ENCODE measurements at regions not wholly inside any gene's neighbourhood (a gene's known extent, or its start where the extent isn't known, plus 50 kb on each side); places are given as distances from the start of the nearest gene placed in this dataset.

DNA sequence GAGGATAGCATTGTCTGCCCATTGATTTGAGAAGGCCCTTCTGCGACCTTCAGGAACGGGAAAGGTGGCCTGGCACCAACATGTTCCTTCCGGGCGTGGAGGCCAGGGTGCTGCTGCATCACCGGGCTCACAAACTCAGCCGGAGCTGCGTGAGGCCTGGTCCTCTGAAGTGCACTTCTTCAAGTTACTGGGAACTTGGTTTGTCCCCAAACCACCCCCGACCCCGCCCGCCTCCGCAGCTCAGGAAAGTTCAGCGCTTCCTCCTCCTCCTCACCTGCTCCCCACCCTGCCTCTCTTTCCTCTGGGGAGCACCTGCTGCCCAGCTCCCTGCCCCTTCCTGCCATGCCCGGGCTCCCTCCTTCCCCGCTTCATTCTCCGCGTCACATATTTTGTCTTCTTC lies 116.0 kb upstream of the LRPAP1 start:
- DNase-seq = no peak
- intact Hi-C loops (cut with DNase I) = no loop called here
- TF ChIP-seq POLR2A (IDR thresholded peaks at IDR 0.05) = no peak
- Histone ChIP-seq H3K9me3 (no peaks in the 10 kb centered on the region), H3K27me3 (peaks cover 0 to 88% (median 0%) of the 10 kb centered on the region in 4 donors), H3K4me1 (peaks cover 0 to 10% (median 8%) of the 10 kb centered on the region in 3 donors), H3K36me3 (no peaks in the 10 kb centered on the region), H3K27ac (no peak overlapping the region), H3K4me3 (no peak overlapping the region)
- WGBS, 2 donors = 77 to 83% methylated on average over 15 of the region's 16 CpGs

DNA sequence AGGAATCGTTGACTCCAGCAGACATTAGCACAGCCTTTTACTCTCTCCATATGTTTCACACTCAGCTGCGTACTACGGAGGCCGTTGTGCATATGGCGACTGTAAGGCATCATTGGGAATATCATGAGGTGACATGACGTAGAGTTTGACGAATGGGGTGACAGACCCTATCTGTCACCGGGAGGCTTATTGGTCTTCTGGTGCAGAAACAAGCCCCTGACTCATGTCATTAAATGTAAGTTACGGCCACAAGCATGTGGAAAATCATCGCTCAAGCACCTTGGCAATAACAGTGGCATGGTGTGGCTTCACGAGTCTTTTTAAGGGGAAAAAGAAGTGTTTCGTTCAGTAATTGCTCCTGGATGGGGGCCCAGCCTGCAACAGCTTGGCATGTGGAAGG lies 115.2 kb upstream of the LRPAP1 start:
- WGBS, 2 donors = 77 to 84% methylated on average over 12 of the region's 12 CpGs
- H3K36me3 ChIP-seq = no peaks in the 10 kb centered on the region
- H3K9me3 ChIP-seq = no peaks in the 10 kb centered on the region
- no peak overlapping the region for H3K27ac ChIP-seq
- no peak overlapping the region for H3K4me3 ChIP-seq
- H3K4me1 ChIP-seq = peaks cover 0 to 10% (median 8%) of the 10 kb centered on the region in 3 donors
- TF ChIP-seq POLR2A (IDR thresholded peaks at IDR 0.05) = no peak
- TF ChIP-seq CTCF (IDR thresholded peaks at IDR 0.05) = no peak
- intact Hi-C loops (cut with DNase I) = no loop called here
- DNase-seq = no peak
- H3K27me3 ChIP-seq = peaks cover 0 to 88% (median 0%) of the 10 kb centered on the region in 4 donors

- no peak for TF ChIP-seq POLR2A (IDR thresholded peaks at IDR 0.05)
- no peak for TF ChIP-seq CTCF (IDR thresholded peaks at IDR 0.05)
- intact Hi-C loops (cut with DNase I) = no loop called here
- Histone ChIP-seq H3K27me3 (peaks cover 0 to 80% (median 0%) of the 10 kb centered on the region in 4 donors), H3K4me3 (no peak overlapping the region), H3K36me3 (no peaks in the 10 kb centered on the region), H3K9me3 (no peaks in the 10 kb centered on the region), H3K4me1 (peaks cover 0 to 10% (median 8%) of the 10 kb centered on the region in 3 donors), H3K27ac (no peak overlapping the region)
- DNase-seq = no peak
- WGBS, 2 donors = 72 to 80% methylated on average over 3 to 6 of the region's 28 CpGs
Measured at GRCh38 chr4:3645711-3646679, 113.8 kb upstream of the LRPAP1 start.

DNA sequence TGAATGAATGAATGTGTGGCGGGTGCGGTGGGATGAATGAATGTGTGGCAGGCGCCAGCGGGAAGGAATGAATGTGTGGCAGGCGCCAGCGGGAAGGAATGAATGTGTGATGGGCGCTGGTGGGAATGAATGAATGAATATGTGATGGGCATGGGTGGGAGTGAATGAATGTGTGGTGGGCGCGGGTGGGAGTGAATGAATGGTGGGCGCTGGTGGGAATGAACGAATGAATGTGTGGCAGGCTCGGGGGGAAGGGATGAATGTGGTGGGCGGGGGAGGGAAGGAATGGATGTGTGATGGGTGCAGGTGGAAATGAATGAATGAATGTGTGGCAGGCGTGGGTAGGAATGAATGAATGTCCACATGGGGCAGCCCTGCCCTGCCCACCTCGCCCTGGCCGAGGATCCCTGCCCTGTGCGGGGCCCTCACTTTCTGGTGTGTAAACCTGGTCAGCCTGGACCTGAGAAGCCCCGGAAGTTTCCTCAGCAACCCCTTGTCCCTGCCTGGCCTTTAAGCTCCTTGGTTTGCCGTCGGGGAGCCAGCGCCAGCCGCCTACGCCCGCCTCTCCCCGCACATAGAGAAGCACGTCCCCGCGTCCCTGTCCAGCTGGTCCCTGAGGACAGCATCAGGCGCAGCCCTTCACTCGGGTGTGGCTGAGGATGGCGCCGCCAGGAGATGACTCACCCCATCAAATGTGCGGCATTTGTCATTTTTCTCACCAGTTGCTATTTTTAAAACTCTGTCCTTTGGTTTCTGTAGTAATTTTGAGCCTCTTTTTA lies 112.8 kb upstream of the LRPAP1 start:
- no peak for DNase-seq
- intact Hi-C loops (cut with DNase I) = no loop called here
- no peaks in the 10 kb centered on the region for H3K9me3 ChIP-seq
- H3K4me3 ChIP-seq = no peak overlapping the region
- H3K27ac ChIP-seq = no peak overlapping the region
- TF ChIP-seq POLR2A (IDR thresholded peaks at IDR 0.05) = no peak
- no peak for TF ChIP-seq CTCF (IDR thresholded peaks at IDR 0.05)
- 57 to 62% methylated on average over 22 to 28 of the region's 33 CpGs for WGBS, 2 donors
- H3K36me3 ChIP-seq = no peaks in the 10 kb centered on the region
- H3K27me3 ChIP-seq = peaks cover 0 to 75% (median 0%) of the 10 kb centered on the region in 4 donors
- peaks cover 0 to 10% (median 8%) of the 10 kb centered on the region in 3 donors for H3K4me1 ChIP-seq

DNA sequence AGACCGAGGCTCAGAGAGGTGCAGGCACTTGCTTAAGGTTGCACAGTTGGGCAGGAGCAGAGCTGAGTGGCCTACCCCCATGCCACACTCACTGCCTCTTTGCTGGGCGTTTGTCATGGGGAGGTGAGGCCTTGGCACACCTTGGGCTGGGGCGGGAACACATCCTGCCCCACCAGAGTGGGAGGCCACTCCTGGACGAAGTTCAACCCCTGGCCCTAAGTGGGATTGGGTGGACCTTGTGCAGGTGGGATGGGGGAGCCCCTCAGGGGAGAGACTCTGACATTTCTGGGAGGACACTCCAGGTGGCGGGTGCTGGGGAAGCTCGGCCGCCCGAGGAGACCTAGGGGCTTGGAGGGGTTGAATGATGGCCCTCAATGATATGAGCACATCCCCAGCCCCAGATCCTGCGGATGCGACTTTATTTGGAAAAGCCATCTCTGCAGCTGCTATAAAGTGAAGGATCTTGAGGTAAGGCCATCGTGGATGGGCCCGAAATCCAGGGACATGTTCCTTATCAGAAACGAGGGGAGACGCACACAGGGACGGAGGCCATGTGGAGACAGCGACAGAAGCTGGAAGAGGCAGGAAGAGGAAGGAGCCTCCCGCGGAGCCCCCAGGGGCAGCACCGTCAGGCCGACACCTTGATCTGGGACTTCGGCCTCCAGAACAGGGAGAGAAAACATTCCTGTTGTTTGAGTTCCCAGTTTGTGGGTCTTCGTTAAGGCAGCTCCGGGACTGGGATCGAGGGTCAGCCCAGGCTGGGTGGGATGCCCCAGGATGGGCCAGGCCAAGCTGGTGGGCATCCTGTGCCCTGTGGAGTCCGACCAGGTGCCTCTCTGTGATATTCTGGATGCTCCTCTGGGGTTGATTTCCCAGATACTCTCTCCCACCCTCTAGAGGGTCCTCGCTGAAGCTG lies 111.6 kb upstream of the LRPAP1 start:
- TF ChIP-seq CTCF (IDR thresholded peaks at IDR 0.05) = no peak
- TF ChIP-seq POLR2A (IDR thresholded peaks at IDR 0.05) = no peak
- H3K4me1 ChIP-seq = peaks cover 0 to 10% (median 8%) of the 10 kb centered on the region in 3 donors
- H3K9me3 ChIP-seq = no peaks in the 10 kb centered on the region
- no peak overlapping the region for H3K27ac ChIP-seq
- DNase-seq = no peak
- WGBS, 2 donors = 85 to 89% methylated on average over 15 to 23 of the region's 26 CpGs
- no peaks in the 10 kb centered on the region for H3K36me3 ChIP-seq
- intact Hi-C loops (cut with DNase I) = no loop called here
- H3K27me3 ChIP-seq = peaks cover 0 to 62% (median 0%) of the 10 kb centered on the region in 4 donors
- no peak overlapping the region for H3K4me3 ChIP-seq
